ENCODE measurements at regions not wholly inside any gene's neighbourhood (a gene's known extent, or its start where the extent isn't known, plus 50 kb on each side); places are given as distances from the start of the nearest gene placed in this dataset.

DNA sequence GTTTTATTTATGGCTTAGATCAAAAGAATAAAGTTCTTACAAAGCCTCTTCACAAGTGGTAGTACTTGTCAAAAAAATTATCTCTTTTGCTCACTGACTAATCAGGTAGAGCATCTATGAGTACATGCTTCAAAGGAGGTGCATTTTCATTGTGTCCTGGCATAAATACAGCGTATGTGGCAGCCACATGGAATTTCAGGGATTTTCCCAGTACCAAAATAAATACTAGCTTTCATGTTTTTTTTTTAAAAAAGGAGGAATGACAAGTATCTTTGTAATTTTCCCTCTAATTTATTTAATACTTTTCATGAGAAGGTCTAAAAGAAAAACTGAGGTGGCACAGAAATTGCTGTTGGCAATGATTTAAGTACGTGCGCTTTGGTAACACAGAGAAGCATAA lies 597.8 kb upstream of the ALCAM start:
- no peak overlapping the region for H3K27ac ChIP-seq
- TF ChIP-seq, protein P1, sequence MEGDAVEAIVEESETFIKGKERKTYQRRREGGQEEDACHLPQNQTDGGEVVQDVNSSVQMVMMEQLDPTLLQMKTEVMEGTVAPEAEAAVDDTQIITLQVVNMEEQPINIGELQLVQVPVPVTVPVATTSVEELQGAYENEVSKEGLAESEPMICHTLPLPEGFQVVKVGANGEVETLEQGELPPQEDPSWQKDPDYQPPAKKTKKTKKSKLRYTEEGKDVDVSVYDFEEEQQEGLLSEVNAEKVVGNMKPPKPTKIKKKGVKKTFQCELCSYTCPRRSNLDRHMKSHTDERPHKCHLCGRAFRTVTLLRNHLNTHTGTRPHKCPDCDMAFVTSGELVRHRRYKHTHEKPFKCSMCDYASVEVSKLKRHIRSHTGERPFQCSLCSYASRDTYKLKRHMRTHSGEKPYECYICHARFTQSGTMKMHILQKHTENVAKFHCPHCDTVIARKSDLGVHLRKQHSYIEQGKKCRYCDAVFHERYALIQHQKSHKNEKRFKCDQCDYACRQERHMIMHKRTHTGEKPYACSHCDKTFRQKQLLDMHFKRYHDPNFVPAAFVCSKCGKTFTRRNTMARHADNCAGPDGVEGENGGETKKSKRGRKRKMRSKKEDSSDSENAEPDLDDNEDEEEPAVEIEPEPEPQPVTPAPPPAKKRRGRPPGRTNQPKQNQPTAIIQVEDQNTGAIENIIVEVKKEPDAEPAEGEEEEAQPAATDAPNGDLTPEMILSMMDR (IDR thresholded peaks at IDR 0.05), result no peak
- no peak for TF ChIP-seq ZFX (IDR thresholded peaks at IDR 0.05; ENCODE audit: borderline replicate concordance)

DNA sequence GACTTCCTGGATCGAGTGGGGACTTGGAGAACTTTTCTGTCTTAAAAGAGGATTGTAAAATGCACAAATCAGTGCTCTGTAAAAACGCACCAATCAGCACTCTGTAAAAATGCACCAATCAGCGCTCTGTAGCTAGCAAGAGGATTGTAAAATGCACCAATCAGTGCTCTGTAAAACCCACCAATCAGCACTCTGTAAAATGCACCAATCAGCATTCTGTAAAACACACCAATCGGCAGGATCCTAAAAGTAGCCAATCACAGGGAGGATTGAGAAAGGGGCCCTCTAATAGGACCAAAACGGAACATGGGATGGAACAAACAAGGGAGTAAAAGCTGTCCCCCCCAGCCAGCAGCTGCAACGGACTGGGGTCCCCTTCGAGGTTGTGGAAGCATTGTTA lies 587.4 kb upstream of the ALCAM start:
- no peak overlapping the region for H3K27ac ChIP-seq
- no peak for TF ChIP-seq ZFX (IDR thresholded peaks at IDR 0.05; ENCODE audit: borderline replicate concordance)
- TF ChIP-seq, protein P1 (IDR thresholded peaks at IDR 0.05), result no peak

DNA sequence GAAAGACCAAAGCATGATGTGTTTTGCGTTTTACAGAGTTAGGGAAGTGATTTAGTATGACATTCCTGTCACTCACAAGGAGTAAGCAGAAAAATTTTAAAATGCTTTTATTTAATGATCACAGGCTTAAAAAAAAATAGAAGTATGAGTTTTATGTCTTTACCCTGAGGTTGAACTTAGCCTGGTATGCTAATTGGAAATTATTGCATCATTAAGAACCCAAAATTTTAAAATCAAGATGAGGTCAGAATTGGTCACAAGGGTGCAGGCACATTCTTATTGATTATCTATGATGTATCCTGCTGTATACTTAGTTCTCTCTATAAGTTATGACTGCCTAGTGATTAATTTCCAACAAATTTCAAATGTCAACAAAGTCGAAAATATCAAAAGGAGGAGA lies 585.6 kb upstream of the ALCAM start:
- no peak overlapping the region for H3K27ac ChIP-seq
- TF ChIP-seq ZFX (IDR thresholded peaks at IDR 0.05; ENCODE audit: borderline replicate concordance), result no peak
- TF ChIP-seq, protein P1 (IDR thresholded peaks at IDR 0.05), result no peak

DNA sequence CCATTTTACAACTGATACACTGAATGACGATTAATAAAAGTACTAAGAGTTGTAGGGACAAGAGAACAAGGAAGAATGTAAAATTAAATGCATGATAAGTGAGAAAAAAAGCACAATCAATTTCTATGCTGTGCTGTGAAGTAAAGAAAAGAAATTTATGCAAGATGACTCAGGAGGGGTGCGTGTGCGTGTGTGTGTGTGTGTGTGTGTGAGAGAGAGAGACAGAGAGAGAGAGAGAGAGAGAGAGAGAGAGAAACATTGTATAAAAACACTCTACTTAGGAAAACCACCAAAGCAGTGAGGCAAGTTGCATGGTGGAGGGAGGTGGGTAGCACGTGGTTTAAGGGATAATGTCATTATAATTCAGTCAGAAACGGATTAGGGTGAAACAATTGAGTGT lies 580.8 kb upstream of the ALCAM start:
- no peak overlapping the region for H3K27ac ChIP-seq
- TF ChIP-seq, protein P1 (IDR thresholded peaks at IDR 0.05), result no peak
- no peak for TF ChIP-seq ZFX (IDR thresholded peaks at IDR 0.05; ENCODE audit: borderline replicate concordance)

DNA sequence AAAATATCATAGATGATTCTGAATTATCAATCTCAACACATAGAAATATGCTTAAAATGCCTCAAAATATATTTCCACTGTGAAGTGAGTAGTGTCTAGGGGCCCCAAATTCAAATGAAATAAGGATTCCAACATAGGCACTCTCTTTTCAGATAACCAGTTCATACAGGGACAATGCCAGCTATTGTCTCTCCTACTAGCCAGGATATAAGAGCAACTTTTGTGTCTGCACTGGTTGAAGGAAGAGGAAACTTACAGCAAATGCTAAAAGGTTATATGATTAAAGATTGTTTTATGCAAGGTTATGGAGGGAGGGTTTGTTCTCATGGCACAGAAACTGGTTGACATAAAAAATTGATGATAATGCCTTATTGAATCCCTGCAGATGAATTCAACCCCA lies 579.4 kb upstream of the ALCAM start:
- TF ChIP-seq, protein P1 (IDR thresholded peaks at IDR 0.05), result no peak
- no peak for TF ChIP-seq ZFX (IDR thresholded peaks at IDR 0.05; ENCODE audit: borderline replicate concordance)

DNA sequence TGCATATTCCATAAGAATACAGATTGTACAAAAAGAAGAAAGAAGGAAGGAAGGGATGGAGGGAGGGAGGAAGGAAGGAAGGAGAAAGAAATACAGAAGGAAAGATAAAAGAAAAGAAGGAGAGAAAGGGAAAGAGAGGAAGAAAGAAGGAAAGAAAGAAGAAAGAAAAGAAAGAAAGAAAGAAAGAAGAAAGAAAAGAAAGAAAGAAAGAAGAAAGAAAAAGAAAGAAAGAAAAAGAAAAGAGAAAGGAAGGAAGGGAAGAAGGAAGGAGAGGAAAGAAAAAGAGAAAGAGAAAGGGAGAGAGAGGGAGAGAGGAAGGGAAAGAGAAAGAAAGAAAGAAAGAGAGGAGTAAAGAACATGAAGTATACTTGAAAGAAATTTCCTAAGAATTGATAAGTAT lies 577.9 kb upstream of the ALCAM start:
- no peak for TF ChIP-seq ZFX (IDR thresholded peaks at IDR 0.05; ENCODE audit: borderline replicate concordance)
- TF ChIP-seq, protein P1 (IDR thresholded peaks at IDR 0.05), result no peak
- no peak overlapping the region for H3K27ac ChIP-seq

More for the DNA sequence above, 579.4 kb upstream of the ALCAM start:
- H3K27ac ChIP-seq, result no peak overlapping the region

DNA sequence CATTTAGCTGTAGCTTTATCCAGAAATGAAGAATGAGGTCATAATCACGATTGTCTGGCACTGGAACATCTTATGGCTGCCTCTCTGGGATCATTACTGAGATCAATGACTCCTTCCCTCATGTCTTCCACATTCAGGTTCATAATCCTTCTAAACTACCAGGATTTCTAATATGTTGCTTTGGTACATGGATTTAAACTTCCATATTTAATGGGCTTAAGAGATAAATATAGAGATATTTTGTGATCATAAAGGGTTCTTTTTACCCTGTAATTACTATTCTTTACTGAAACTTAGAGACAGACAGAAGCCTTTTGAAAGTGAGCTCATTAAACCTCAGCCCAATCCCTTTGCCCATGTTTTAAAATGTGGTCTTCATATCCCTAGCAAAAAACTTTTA lies 575.4 kb upstream of the ALCAM start:
- no peak overlapping the region for H3K27ac ChIP-seq
- TF ChIP-seq, protein P1 (IDR thresholded peaks at IDR 0.05), result no peak
- TF ChIP-seq ZFX (IDR thresholded peaks at IDR 0.05; ENCODE audit: borderline replicate concordance), result no peak

Data from 22Rv1 (cell line).